Stimulated activated CD4-positive, alpha-beta T cell treated with anti-CD3 and anti-CD28 coated beads, Interleukin-4, amount 100 ng/mL, for 48 hours (primary cell): ENCODE measurements at regions not wholly inside any gene's neighbourhood (a gene's known extent, or its start where the extent isn't known, plus 50 kb on each side); places are given as distances from the start of the nearest gene placed in this dataset.
"Not testable (repeated sequence)": the region's sequence is repeated elsewhere in the genome, so short reads cannot be mapped to it uniquely, and the experiment has no call there.

Source experiments
- DNase-seq, 2 donors: peaks; one replicate each; pipeline ENCODE4 v3.0.0-alpha.2; 2020; ENCODE audit warnings: low read depth in 2 of 2

- no peak for DNase-seq
Measured at GRCh38 chr14:84976805-84977204, 553.1 kb upstream of the FLRT2 start.

DNA sequence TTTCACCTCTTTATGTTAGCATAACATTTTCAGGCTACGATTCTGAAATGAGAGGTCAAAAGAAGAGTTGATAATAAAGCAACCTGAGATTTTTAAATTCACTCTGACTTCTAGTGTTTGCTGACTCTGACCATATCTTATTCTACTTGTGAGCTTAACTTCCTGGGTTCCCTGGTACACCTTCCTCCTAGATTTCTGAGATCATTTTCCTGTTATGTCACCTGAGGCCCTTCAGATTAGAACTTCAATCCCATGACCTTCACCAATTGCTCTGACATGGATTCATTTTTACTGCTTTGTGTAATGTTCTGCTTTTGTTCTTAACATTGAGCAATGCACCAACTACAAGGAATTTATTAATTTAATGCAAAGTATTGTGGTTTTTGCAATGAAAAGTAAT, 542.9 kb upstream of the FLRT2 start:
- no peak for DNase-seq

- DNase-seq: no peak
Measured at GRCh38 chr14:84988357-84988756, 541.6 kb upstream of the FLRT2 start.

DNA sequence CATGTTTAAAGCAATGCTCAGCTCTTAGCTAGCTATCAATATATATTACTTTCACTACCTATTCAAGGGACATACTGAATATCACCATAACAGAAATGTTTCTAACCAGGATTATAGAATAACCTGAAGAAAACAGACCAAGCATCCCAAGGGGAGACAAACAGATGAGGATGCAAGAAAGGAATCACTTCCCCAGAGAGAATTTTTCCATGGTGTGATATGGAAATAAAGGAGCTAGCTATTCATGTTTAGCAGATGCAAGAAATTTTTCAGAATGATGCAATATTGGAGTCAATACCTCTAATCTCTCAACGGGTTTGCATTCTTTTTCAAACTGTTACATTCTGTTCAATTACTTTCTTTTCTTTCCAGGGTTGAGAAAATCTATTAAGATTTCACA, 538.9 kb upstream of the FLRT2 start:
- no peak for DNase-seq

DNA sequence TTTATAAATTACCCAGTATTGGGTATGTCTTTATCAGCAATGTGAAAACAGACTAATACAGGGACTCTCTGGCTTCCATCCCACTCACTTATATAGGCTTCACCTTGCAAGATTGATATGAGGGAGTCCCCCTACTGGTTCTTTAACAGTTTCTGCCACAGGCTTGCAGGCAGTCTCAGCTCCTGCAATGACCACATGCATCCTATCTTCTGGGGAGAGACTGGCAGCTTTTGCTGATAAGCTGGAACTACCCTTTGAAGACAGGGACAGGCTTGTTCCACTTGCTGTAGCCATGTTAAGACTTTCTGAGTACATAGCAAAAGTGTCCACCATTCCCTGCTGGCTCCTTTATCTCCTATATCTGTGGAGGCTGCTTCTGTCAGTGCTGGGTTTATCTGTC, 531.7 kb upstream of the FLRT2 start:
- no peak for DNase-seq

DNA sequence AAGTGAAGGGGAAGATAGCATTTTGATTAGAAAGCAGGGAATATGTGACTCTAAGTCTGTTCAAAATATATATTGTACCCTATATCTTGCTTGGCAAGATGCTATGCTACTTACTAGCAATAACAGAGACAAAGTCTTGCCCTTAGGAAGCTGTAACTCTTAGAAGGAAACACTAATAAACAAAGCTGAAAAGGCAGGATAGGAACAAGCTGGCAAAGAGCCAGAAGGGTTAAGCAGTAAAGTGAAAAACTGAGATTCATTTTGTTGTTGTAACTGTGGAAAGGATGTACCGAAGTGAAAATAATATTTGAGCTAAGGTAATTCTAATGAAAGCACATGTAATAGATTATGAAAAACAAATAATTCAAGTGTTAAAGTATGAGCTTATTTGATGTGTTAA, 527.1 kb upstream of the FLRT2 start:
- no peak for DNase-seq

DNA sequence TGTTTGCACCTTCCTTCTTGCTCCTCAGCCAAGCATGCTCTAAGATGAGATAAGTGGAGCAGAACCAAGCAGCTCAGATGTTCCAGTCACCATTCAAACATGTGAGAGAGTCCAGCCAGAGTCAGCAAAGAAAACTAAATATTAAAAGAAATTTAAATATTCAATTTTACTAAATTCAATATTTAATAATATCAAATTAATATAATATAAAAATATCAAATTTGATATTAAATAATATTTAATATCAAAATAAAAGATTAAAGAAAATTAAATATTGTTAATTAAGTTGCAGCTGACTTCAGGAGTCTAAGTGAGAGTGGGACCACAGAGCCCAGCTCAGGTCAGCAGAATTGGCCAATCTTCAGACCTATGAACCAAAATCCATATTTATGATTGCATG, 526.1 kb upstream of the FLRT2 start:
- DNase-seq: no peak

DNA sequence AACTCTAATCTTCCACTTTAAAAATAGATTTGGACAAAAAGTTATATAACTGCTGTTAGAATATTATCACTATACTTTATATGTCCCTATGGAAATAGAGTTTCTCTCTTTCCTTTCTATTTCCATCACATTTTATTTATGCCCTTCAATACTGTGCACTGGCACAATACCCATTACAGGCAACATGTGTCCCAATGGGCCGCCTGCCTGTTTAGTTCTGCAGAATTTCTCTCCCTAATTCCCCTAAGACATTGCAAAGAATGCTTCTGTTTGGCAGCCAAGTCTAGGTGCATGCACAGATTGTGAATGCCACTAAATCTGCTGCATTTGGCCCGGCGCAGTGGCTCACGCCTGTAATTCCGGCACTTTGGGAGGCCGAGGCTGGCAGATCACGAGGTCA, 520.4 kb upstream of the FLRT2 start:
- DNase-seq: no peak

GRCh38 chr14:85010186-85010585, 519.8 kb upstream of the FLRT2 start:
- no peak for DNase-seq

- no peak for DNase-seq
Measured at GRCh38 chr14:85016496-85016895, 513.4 kb upstream of the FLRT2 start.

DNA sequence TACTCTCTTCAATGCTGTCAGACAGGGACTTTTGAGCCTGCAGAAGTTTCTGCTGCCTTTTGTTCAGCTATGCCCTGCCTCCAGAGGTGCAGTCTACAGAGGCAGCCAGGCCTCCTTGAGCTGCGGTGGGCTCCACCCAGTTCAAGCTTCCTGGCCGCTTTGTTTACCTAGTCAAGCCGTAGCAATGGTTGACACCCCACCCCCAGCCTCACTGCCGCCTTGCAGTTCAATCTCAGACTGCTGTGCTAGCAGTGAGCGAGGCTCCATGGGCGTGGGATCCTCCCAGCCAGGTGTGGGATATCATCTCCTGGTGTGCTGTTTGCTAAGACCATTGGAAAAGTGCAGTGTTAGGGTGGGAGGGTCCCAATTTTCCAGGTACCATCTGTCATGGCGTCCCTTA, 506.1 kb upstream of the FLRT2 start:
- DNase-seq: not testable (repeated sequence)

- DNase-seq: no peak
Measured at GRCh38 chr14:85024931-85025330, 505.0 kb upstream of the FLRT2 start.

- no peak for DNase-seq
Measured at GRCh38 chr14:85027681-85028370, 502.1 kb upstream of the FLRT2 start.

- no peak for DNase-seq
Measured at GRCh38 chr14:85037411-85037810, 492.5 kb upstream of the FLRT2 start.

GRCh38 chr14:85038526-85039352, 491.2 kb upstream of the FLRT2 start:
- no peak for DNase-seq

DNA sequence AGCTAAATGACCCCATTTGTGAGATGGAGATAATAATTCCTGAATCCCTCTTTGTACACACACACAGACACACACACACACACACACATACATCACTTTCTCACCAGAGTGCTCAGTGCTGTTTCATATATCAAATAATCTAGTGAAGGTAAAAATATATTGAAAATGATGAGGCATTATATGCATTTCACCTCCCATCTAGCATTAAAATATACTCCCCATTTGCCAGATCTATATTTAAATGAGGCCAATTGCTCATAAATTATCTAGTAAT, 490.7 kb upstream of the FLRT2 start:
- no peak for DNase-seq

DNA sequence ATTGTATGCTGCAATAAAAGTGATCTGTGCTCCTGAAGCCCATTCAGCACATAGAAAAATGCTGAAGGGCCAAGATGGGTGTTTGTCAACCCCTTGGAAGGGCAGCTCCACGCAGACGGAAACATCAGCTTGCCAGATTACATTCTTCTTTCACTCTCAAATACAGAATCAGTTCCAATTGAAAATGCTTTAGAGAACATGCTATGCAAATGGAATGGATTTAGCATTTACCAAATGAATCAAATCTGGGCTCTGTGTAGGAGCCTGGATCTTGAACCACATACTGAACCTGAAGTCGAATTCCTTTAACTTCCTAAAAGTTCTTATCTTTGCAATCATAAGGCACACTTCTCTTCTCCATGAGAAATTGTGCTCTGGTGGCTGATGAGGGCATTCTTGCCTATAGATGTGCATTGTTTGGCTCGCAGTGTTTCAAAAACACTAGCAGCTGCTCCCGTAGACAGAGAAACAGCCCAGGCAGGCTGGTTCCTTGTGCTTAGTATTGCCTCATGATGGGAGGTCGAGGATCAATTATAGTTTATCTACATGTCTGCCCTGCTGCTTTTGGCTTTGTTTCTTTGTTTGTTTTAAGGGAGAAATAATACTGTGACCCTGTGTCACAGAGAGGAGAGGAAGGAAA, 489.8 kb upstream of the FLRT2 start:
- DNase-seq: no peak

GRCh38 chr14:85041618-85042017, 488.3 kb upstream of the FLRT2 start:
- no peak for DNase-seq

DNA sequence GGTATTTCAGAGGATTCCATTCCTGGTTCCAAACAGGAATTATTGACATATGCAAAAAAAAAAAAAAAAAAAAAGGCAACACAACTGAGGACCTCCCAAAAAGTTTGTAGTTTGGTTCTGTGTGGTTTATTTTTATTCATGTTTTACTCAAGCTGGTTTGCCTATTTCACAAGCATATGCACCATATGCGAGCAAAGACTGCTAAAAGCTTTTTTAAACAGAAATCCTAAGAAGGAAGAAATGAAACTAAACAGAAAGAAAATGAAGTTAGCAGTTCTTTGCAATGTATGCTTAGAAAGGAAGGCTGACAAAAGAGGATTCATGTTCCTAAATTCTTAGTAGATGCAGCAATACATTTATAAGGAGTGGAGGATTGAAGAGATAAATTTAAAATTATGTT, 487.6 kb upstream of the FLRT2 start:
- no peak for DNase-seq

- no peak for DNase-seq
Measured at GRCh38 chr14:85050180-85050579, 479.8 kb upstream of the FLRT2 start.

- DNase-seq: no peak
Measured at GRCh38 chr14:85052646-85053045, 477.3 kb upstream of the FLRT2 start.

DNA sequence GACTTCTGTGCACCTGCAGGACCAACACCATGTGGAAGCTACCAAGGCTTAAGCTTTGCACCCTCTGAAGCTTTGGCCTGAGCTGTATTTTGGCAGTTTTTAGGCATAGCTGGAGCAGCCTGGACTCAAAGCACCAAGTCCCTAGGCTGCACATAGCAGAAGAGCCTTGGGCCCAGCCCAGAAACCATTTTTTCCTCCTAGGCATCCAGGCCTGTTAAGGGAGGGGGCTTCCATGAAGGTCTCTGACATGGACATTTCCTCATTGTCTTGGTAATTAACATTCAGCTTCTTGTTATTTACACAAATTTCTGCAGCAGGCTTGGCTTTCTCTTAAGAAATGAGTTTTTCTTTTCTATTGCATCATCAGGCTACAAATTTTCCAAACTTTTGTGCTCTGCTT, 475.8 kb upstream of the FLRT2 start:
- DNase-seq: no peak

DNA sequence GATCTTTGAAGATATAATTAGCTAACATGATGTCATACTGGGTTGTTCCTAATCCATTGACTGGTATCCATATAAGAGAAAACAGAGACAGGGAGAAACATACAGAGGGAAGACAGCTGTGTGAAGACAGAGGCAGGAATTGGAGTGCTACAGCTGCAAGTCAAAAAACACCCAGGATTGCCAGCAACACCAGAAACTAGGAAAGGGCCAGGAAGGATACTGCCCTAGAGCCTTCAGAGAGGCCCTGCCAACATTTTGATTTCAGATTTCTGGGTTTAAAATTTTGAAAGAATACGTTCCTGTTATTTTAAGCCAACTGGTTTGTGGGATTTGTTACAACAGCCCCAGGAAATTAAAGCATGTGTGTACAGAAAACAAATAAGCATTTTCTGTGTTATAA, 473.7 kb upstream of the FLRT2 start:
- no peak for DNase-seq
